Adrenal gland (tissue), 5 donors: ENCODE measurements at regions not wholly inside any gene's neighbourhood (a gene's known extent, or its start where the extent isn't known, plus 50 kb on each side); places are given as distances from the start of the nearest gene placed in this dataset.

ENCODE experiments used
- POLR2A ChIP-seq, 2 donors: fragments of 450-650 bp; IDR thresholded peaks; one replicate each; pipeline ENCODE4 v1.6.1; 2017; ENCODE audit warnings: antibody characterized with exemption in 2 of 2, mild to moderate bottlenecking in 2 of 2, moderate library complexity in 1 of 2
- TF ChIP-seq, protein P1 (sequence below), 6 experiments: fragments of 450-650 bp in 4 of 6; fragments of 200-600 bp in 2 of 6; sonication (generic) in 1 of 6; IDR thresholded peaks; 1 replicate in 5 of 6; 2 replicates in 1 of 6; pipeline versions ENCODE4 v1.5.1 to v1.8.0; 2016 to 2021; ENCODE audit warnings: antibody characterized with exemption in 6 of 6, mild to moderate bottlenecking in 2 of 6, moderate library complexity in 1 of 6
- donor health status: DM: no; HTN: no; CAD: no.

DNA sequence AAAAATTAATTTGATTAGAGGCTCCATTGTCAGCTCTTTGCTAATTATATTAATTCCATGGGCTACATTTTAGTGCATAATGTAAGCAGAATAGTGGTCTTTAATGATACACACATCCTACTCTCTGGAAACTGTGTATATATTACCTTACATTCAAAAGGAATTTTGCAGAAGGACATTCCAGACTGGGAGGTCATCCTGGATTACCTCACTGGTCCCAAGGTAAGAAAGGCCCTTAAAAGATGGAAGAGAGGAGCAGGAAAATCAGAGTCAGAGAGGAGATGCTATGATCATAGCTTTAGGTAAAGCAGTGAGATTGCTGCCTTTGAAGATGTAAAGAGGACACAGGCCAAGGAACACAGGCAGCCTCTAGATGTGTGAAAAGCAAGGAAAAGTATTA is 1180.8 kb downstream of the CDH12 start:
- TF ChIP-seq, protein P1, sequence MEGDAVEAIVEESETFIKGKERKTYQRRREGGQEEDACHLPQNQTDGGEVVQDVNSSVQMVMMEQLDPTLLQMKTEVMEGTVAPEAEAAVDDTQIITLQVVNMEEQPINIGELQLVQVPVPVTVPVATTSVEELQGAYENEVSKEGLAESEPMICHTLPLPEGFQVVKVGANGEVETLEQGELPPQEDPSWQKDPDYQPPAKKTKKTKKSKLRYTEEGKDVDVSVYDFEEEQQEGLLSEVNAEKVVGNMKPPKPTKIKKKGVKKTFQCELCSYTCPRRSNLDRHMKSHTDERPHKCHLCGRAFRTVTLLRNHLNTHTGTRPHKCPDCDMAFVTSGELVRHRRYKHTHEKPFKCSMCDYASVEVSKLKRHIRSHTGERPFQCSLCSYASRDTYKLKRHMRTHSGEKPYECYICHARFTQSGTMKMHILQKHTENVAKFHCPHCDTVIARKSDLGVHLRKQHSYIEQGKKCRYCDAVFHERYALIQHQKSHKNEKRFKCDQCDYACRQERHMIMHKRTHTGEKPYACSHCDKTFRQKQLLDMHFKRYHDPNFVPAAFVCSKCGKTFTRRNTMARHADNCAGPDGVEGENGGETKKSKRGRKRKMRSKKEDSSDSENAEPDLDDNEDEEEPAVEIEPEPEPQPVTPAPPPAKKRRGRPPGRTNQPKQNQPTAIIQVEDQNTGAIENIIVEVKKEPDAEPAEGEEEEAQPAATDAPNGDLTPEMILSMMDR (IDR thresholded peaks at IDR 0.05): no peak
- TF ChIP-seq POLR2A (IDR thresholded peaks at IDR 0.05): no peak
